Activated naive CD4-positive, alpha-beta T cell (primary cell): ENCODE measurements at regions not wholly inside any gene's neighbourhood (a gene's known extent, or its start where the extent isn't known, plus 50 kb on each side); places are given as distances from the start of the nearest gene placed in this dataset.

Experiments used
- DNase-seq, 4 experiments: peaks; one replicate each; lab custom pipeline; 2025; lab: John Stamatoyannopoulos, UW

- no peak for DNase-seq
These were observed 99.2 kb upstream of the FGF3 start for GRCh38 chr11:69918231-69918937.

GRCh38 chr11:69918938-69919650, 99.9 kb upstream of the FGF3 start:
- DNase-seq: peak; percentile 40 to 67 (median 54)

GRCh38 chr11:69919659-69920344, 100.6 kb upstream of the FGF3 start:
- no peak for DNase-seq

- no peak for DNase-seq
These were observed 101.3 kb upstream of the FGF3 start for GRCh38 chr11:69920345-69921127.

- DNase-seq: no peak
These were observed 102.2 kb upstream of the FGF3 start for GRCh38 chr11:69921128-69922014.

- DNase-seq: no peak
These were observed 102.9 kb upstream of the FGF3 start for GRCh38 chr11:69922015-69922595.

- DNase-seq: no peak
These were observed 103.4 kb upstream of the FGF3 start for GRCh38 chr11:69922596-69923111.

- no peak for DNase-seq
These were observed 104.0 kb upstream of the FGF3 start for GRCh38 chr11:69923196-69923595.

GRCh38 chr11:69923641-69924307, 104.6 kb upstream of the FGF3 start:
- no peak for DNase-seq

- DNase-seq: no peak
These were observed 105.3 kb upstream of the FGF3 start for GRCh38 chr11:69924308-69925161.

GRCh38 chr11:69925366-69926196, 106.4 kb upstream of the FGF3 start:
- DNase-seq: no peak

- DNase-seq: no peak
These were observed 107.3 kb upstream of the FGF3 start for GRCh38 chr11:69926376-69927050.

GRCh38 chr11:69928121-69928520, 108.9 kb upstream of the FGF3 start:
- DNase-seq: no peak

- DNase-seq: no peak
These were observed 109.8 kb upstream of the FGF3 start for GRCh38 chr11:69928975-69929374.

- DNase-seq: no peak
These were observed 111.2 kb upstream of the FGF3 start for GRCh38 chr11:69930081-69931059.
